DND-41 (cell line): ENCODE measurements at regions not wholly inside any gene's neighbourhood (a gene's known extent, or its start where the extent isn't known, plus 50 kb on each side); places are given as distances from the start of the nearest gene placed in this dataset.

Source experiments
- CTCF ChIP-seq: IDR thresholded peaks from 2 replicates; pipeline ENCODE4 v1.5.1; 2012; ENCODE audit warnings: borderline replicate concordance, low read length, moderate library complexity, mild to moderate bottlenecking; ENCODE audit not compliant: poor library complexity, severe bottlenecking; ENCODE audit errors: extremely low read depth
- EZH2 ChIP-seq: IDR thresholded peaks from 3 replicates; pipeline ENCODE4 v1.6.1; 2012; ENCODE audit warnings: borderline replicate concordance, low read depth, mild to moderate bottlenecking, moderate library complexity, low read length, inconsistent platforms; ENCODE audit not compliant: severe bottlenecking

GRCh38 chr10:120392245-120392644, 64.8 kb upstream of the PLPP4 start:
- TF ChIP-seq CTCF (no peak), EZH2 (no peak)
